HUES48 (cell line): ENCODE measurements at regions not wholly inside any gene's neighbourhood (a gene's known extent, or its start where the extent isn't known, plus 50 kb on each side); places are given as distances from the start of the nearest gene placed in this dataset.
"Not testable (repeated sequence)": the region's sequence is repeated elsewhere in the genome, so short reads cannot be mapped to it uniquely, and the experiment has no call there.

Source experiments
- H3K27ac ChIP-seq: one replicate; pipeline ENCODE4 v1.7.0; 2013; ENCODE audit warnings: low read depth, low read length, inconsistent platforms
- H3K27me3 ChIP-seq: 2 replicates; pipeline ENCODE4 v1.6.1; 2013; ENCODE audit warnings: mild to moderate bottlenecking, low read length; ENCODE audit not compliant: control insufficient read depth, insufficient read depth
- H3K36me3 ChIP-seq: 2 replicates; pipeline ENCODE4 v1.6.1; 2013; ENCODE audit warnings: low read length; ENCODE audit not compliant: control insufficient read depth, insufficient read depth
- H3K4me1 ChIP-seq: 2 replicates; pipeline ENCODE4 v1.6.1; 2013; ENCODE audit warnings: mild to moderate bottlenecking, low read length; ENCODE audit not compliant: control insufficient read depth, insufficient read depth
- H3K4me3 ChIP-seq: 2 replicates; pipeline ENCODE4 v1.5.1; 2013; ENCODE audit warnings: mild to moderate bottlenecking, low read depth, low read length
- H3K9ac ChIP-seq: 2 replicates; pipeline ENCODE4 v1.6.1; 2013; ENCODE audit warnings: mild to moderate bottlenecking, low read depth, low read length, moderate library complexity
- H3K9me3 ChIP-seq: 2 replicates; pipeline ENCODE4 v1.6.1; 2013; ENCODE audit warnings: low read length; ENCODE audit not compliant: control insufficient read depth, insufficient read depth

DNA sequence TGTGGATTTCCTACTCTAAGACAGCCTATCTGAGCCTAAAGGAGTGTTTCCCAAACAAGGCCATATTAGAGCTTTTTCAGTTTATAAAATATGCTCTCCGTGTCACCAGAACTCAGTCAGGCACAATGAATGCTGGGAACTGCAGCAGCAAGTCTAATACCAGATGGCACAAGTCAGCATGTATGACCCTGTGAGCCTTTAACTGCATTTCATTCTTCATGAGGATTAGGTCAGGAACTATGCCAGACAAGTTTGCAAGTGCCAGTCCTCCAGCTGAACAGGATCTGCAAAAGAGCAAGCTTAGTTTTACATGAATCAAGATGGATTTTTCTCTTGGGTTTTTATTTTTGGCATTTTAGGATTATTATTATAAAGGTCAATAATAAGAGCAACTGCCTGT, 66.7 kb upstream of the SAMD5 start:
- peaks cover 64% of the 10 kb centered on the region for H3K27me3 ChIP-seq
- no peak overlapping the region for H3K27ac ChIP-seq
- H3K9ac ChIP-seq: no peak overlapping the region
- no peak overlapping the region for H3K4me3 ChIP-seq
- H3K9me3 ChIP-seq: no peaks in the 10 kb centered on the region
- no peaks in the 10 kb centered on the region for H3K36me3 ChIP-seq
- peaks cover 32% of the 10 kb centered on the region for H3K4me1 ChIP-seq

DNA sequence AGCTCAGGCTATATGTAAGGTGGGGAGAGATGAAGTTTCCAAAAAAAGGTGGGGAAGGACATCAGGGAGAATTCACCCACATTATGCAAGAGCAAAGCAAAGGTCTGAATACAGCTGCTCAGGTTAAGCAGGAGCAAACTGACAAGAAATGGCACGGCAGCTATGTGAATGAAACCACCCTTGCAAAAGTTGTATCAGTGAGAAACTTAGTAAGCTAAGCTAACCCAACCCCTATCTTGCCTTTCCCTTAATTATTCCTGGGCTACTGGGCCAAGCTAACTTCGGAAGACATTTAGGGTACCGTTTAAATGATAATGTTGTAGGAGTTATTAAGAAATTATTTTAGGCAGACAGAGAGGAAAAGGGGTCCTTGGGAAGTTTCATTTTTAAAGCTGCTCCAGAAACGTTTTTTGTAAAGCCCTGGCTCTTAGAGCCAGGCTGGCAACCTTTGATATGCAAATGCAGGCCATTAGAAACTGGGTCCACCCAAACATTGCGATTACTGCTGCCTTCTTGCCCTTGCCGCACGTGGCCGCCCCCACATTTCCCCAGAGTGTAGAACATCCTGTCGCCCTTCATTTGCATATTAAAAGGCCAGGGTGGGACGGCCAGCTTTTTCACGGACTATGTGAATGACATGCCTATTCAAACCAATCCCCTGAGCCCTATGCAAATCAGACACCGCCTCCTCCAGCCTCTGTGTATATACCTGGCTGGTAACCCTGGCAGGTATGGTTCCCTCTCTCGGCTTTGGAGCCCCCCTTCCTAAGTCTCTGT, 60.5 kb upstream of the SAMD5 start:
- peak overlapping the region; percentile 22 for H3K4me3 ChIP-seq
- H3K9me3 ChIP-seq: no peaks in the 10 kb centered on the region
- no peak overlapping the region for H3K9ac ChIP-seq
- no peaks in the 10 kb centered on the region for H3K36me3 ChIP-seq
- peak overlapping the region; percentile 80 for H3K27ac ChIP-seq
- H3K4me1 ChIP-seq: peaks cover 38% of the 10 kb centered on the region
- H3K27me3 ChIP-seq: peaks cover 21% of the 10 kb centered on the region

DNA sequence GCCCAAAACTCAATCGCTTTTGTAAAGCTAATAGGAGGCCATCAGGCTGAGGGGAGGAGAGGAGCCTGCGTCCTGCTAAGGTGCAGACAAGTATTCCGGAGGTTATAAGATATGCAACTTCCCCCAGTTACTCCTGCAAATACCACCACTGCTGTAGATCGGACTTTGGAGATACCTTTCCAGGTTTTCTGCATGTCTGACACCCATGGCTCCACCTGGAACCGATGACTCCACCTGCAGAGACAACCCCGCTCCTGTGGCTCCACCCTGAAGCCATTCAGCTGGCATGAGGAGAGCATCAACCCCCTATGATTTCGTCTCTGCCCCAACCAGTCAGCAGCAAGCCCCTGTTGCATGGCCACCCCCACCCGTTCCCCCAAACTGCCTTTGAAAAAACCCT, 59.7 kb upstream of the SAMD5 start:
- peak overlapping the region; percentile 22; the same call in 1 of the 2 replicates for H3K4me3 ChIP-seq
- H3K9me3 ChIP-seq: no peaks in the 10 kb centered on the region
- H3K36me3 ChIP-seq: no peaks in the 10 kb centered on the region
- peaks cover 21% of the 10 kb centered on the region for H3K27me3 ChIP-seq
- peaks cover 38% of the 10 kb centered on the region for H3K4me1 ChIP-seq
- peak overlapping the region; percentile 70 for H3K27ac ChIP-seq
- H3K9ac ChIP-seq: no peak overlapping the region

DNA sequence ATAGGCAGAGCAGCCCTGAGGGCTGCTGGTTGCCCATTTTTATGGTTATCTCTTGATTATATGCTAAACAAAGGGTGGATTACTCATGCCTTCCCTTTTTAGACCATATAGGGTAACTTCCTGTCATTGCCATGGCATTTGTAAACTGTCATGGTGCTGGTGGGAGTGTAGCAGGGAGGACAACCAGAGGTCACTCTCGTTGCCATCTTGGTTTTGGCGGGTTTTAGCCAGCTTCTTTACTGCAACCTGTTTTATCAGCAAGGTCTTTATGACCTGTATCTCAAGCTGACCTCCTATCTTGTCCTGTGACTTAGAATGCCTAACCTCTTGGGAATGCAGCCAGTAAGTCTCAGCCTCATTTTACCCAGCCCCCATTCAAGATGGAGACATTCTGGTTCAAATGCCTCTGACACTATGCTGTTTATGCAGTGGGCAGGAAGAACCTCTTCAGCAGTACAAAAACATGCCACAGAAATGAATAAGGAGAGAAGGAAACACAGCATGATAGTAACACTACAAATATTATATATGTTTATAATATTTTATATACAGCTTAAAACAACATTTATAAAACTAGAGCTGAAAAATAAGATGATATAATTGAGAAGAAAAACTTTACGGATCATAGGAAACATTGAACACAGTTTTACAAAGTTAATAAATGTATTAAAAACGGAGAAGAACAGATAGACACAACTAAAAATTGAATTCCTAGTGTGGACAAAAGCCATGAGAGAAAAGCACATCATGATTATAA, 58.9 kb upstream of the SAMD5 start:
- peaks cover 38% of the 10 kb centered on the region for H3K4me1 ChIP-seq

DNA sequence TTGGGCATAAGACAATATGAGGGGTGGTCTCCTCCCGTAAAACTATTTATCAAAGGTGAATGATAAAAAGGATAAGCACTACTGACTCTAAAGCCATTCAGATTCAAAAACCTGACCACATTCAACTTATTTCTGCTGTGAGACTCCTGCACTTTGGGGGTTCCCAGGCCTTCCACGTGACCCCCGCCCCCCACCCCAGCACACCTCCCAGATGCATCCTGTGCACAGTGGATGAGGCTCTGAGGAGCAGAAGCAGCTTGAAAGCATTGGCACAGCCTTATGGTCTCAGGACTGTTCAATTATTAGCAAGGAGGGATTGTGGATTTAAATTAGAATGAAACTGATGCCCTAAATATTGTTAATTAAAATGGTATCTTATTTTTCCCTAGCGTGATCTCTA, 55.1 kb upstream of the SAMD5 start:
- Histone ChIP-seq H3K27me3 (no peaks in the 10 kb centered on the region), H3K4me3 (no peak overlapping the region), H3K9ac (no peak overlapping the region), H3K9me3 (no peaks in the 10 kb centered on the region), H3K27ac (no peak overlapping the region), H3K36me3 (no peaks in the 10 kb centered on the region), H3K4me1 (peaks cover 18% of the 10 kb centered on the region)

More for the DNA sequence above, 58.9 kb upstream of the SAMD5 start:
- Histone ChIP-seq H3K9me3 (no peaks in the 10 kb centered on the region), H3K4me3 (no peak overlapping the region), H3K27me3 (peaks cover 17% of the 10 kb centered on the region), H3K27ac (peak overlapping the region; percentile 70), H3K36me3 (no peaks in the 10 kb centered on the region), H3K9ac (no peak overlapping the region)

DNA sequence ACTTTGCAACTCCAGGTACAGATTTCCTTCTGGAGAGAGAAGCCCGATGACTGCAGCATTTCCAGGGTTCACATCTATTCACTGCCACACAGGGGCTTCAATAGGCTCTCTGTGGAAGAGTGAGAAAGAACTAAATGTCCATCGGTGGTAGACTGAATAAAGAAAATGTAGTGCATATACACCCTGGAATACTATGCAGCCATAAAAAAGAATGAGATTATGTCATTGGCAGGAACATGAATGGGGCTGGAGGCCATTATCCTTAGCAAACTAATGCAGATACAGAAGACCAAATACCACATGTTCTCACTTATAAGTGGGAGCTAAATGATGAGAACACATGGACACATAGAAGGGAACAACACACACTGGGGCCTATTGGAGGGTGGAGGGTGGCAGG, 53.6 kb upstream of the SAMD5 start:
- not testable (repeated sequence) for H3K36me3 ChIP-seq, H3K27me3 ChIP-seq, H3K4me3 ChIP-seq, H3K27ac ChIP-seq, H3K9ac ChIP-seq, H3K9me3 ChIP-seq
- peaks cover 11% of the 10 kb centered on the region for H3K4me1 ChIP-seq
